Hepatocyte (in vitro differentiated cells): ENCODE measurements at regions not wholly inside any gene's neighbourhood (a gene's known extent, or its start where the extent isn't known, plus 50 kb on each side); places are given as distances from the start of the nearest gene placed in this dataset.

Experiments
- DNase-seq: peaks from one replicate; pipeline ENCODE4 v3.0.0-alpha.2; 2016; ENCODE audit warnings: low spot score
- H2AFZ ChIP-seq: fragments of 200-600 bp; sonication (generic); 2 replicates; pipeline ENCODE4 v1.6.0; 2016; ENCODE audit warnings: antibody characterized with exemption, mild to moderate bottlenecking
- H3K27ac ChIP-seq: fragments of 200-600 bp; sonication (generic); 2 replicates; pipeline ENCODE4 v1.5.1; 2016; ENCODE audit warnings: mild to moderate bottlenecking
- H3K27me3 ChIP-seq: fragments of 200-600 bp; sonication (generic); 2 replicates; pipeline ENCODE4 v1.6.1; 2016
- H3K36me3 ChIP-seq: fragments of 200-600 bp; sonication (generic); replicated peaks from 2 replicates; pipeline ENCODE4 v1.5.1; 2016; ENCODE audit warnings: low read depth; ENCODE audit not compliant: insufficient read depth
- H3K4me1 ChIP-seq: fragments of 200-600 bp; sonication (generic); 2 replicates; pipeline ENCODE4 v1.5.1; 2016; ENCODE audit warnings: mild to moderate bottlenecking, moderate library complexity; ENCODE audit not compliant: insufficient read depth
- H3K4me2 ChIP-seq: fragments of 200-600 bp; sonication (generic); 2 replicates; pipeline ENCODE4 v1.6.0; 2016
- H3K4me3 ChIP-seq: fragments of 200-600 bp; sonication (generic); 2 replicates; pipeline ENCODE4 v1.5.1; 2016; ENCODE audit warnings: mild to moderate bottlenecking
- H3K79me2 ChIP-seq: fragments of 200-600 bp; sonication (generic); 2 replicates; pipeline ENCODE4 v1.6.0; 2017; ENCODE audit warnings: mild to moderate bottlenecking
- H3K9me2 ChIP-seq: fragments of 200-600 bp; sonication (generic); replicated peaks from 2 replicates; pipeline ENCODE4 v1.6.0; 2017; ENCODE audit warnings: mild to moderate bottlenecking; ENCODE audit not compliant: insufficient read depth
- H3K9me3 ChIP-seq: fragments of 200-600 bp; sonication (generic); 2 replicates; pipeline ENCODE4 v1.5.1; 2016; ENCODE audit warnings: low read depth, mild to moderate bottlenecking
- H4K20me1 ChIP-seq: fragments of 200-600 bp; sonication (generic); 2 replicates; pipeline ENCODE4 v1.6.0; 2016; ENCODE audit warnings: mild to moderate bottlenecking; ENCODE audit not compliant: insufficient read depth, poor library complexity, severe bottlenecking
- CTCF ChIP-seq: fragments of 200-600 bp; sonication (generic); IDR thresholded peaks from 2 replicates; pipeline ENCODE4 v1.5.1; 2016; ENCODE audit warnings: antibody characterized with exemption, mild to moderate bottlenecking; ENCODE audit not compliant: poor library complexity
- EZH2 ChIP-seq: fragments of 200-600 bp; sonication (generic); IDR thresholded peaks from 2 replicates; pipeline ENCODE4 v1.6.1; 2016; ENCODE audit warnings: antibody characterized with exemption, mild to moderate bottlenecking, borderline replicate concordance
- EZH2phosphoT487 ChIP-seq: fragments of 200-600 bp; sonication (generic); IDR thresholded peaks from one replicate; pipeline ENCODE4 v1.6.1; 2018; ENCODE audit warnings: antibody characterized with exemption, mild to moderate bottlenecking, low read depth, moderate library complexity; ENCODE audit not compliant: unreplicated experiment, severe bottlenecking
- WGBS: methylation state at CpG from one replicate; pipeline ENCODE4 v1.1.6; 2016; ENCODE audit warnings: low lambda C conversion rate; ENCODE audit errors: missing lambda C conversion rate; 5-methylcytosine and 5-hydroxymethylcytosine counted together

DNA sequence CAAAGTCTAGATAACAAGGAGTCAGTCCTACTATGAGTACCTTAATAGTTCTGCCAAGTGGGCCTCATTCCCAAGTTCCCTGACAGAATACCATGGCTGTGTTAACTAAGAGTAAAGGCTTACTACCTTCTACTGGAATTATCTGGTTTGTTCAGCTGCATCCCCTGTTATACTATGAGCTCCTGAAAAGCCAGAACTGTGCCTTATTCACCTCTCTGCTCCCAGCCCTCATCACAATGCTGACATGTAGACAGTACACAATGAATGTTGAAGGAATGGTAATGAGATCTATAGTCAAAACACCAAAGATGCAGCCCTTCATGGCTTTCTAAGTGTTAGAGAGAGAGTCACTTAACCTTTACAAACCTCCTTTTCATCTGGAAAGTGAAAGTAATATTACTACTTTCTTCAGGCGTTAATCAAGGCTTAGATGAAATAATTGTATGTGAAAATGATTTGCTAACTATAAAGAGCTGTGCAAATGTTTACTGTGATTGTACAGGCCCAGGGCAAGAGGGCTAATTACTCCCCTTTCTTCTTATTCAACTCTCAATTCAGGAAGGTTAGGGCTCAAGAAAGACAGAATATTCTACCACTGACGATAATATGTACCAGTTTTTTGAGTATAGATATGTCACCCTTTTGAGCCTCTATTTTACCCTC, 70.3 kb upstream of the MROH9 start:
- no peak overlapping the region for H3K27ac ChIP-seq
- WGBS: 85% methylated on average over 2 of the region's 2 CpGs
- H3K4me2 ChIP-seq: no peak overlapping the region
- no peaks in the 10 kb centered on the region for H3K36me3 ChIP-seq
- DNase-seq: no peak
- no peak for TF ChIP-seq EZH2
- no peak for TF ChIP-seq CTCF
- TF ChIP-seq EZH2phosphoT487: no peak
- no peaks in the 10 kb centered on the region for H3K79me2 ChIP-seq
- no peaks in the 10 kb centered on the region for H4K20me1 ChIP-seq
- no peaks in the 10 kb centered on the region for H3K9me2 ChIP-seq
- H2AFZ ChIP-seq: no peak overlapping the region
- H3K27me3 ChIP-seq: no peaks in the 10 kb centered on the region
- no peak overlapping the region for H3K4me3 ChIP-seq
- H3K4me1 ChIP-seq: no peaks in the 10 kb centered on the region
- no peaks in the 10 kb centered on the region for H3K9me3 ChIP-seq

DNA sequence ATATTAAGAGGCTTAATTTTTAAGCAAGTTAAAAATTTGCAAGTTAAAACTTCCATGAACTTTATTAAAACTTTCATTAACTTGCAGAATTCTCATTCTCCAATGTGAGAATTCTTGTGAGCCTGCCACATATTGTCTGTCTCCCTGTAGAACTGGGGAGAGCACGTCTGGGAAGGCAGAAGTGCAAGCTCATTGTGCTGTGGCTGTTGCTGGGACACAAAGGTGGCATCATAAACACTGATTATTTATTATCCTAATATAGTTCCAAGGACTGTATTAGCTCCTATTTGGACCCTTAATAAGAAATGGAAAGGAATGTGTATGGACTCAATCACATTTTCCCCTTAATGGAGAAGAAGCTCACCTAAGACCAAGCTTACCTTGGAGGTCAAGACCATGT, 68.7 kb upstream of the MROH9 start:
- Histone ChIP-seq H3K36me3 (no peaks in the 10 kb centered on the region), H3K79me2 (no peaks in the 10 kb centered on the region), H3K9me3 (no peaks in the 10 kb centered on the region), H2AFZ (no peak overlapping the region), H4K20me1 (no peaks in the 10 kb centered on the region), H3K27ac (no peak overlapping the region), H3K4me3 (no peak overlapping the region), H3K4me1 (no peaks in the 10 kb centered on the region), H3K27me3 (no peaks in the 10 kb centered on the region), H3K4me2 (no peak overlapping the region), H3K9me2 (no peaks in the 10 kb centered on the region)
- WGBS: 65% methylated on average over 1 of the region's 1 CpG
- TF ChIP-seq EZH2phosphoT487 (no peak), EZH2 (no peak), CTCF (no peak)
- DNase-seq: no peak

GRCh38 chr1:170871868-170872267, 63.5 kb upstream of the MROH9 start:
- Histone ChIP-seq H3K27ac (no peak overlapping the region), H2AFZ (no peak overlapping the region), H3K27me3 (no peaks in the 10 kb centered on the region), H3K4me3 (no peak overlapping the region), H3K9me2 (no peaks in the 10 kb centered on the region), H3K4me2 (no peak overlapping the region), H3K9me3 (no peaks in the 10 kb centered on the region), H3K4me1 (peaks cover 7% of the 10 kb centered on the region), H3K79me2 (no peaks in the 10 kb centered on the region), H3K36me3 (no peaks in the 10 kb centered on the region), H4K20me1 (no peaks in the 10 kb centered on the region)
- TF ChIP-seq CTCF (no peak), EZH2phosphoT487 (no peak), EZH2 (no peak)
- no peak for DNase-seq
- WGBS: 87% methylated on average over 3 of the region's 3 CpGs

GRCh38 chr1:170872663-170873062, 62.7 kb upstream of the MROH9 start:
- 87% methylated on average over 2 of the region's 2 CpGs for WGBS
- Histone ChIP-seq H4K20me1 (no peaks in the 10 kb centered on the region), H3K79me2 (no peaks in the 10 kb centered on the region), H3K9me2 (no peaks in the 10 kb centered on the region), H3K4me2 (no peak overlapping the region), H2AFZ (no peak overlapping the region), H3K27ac (no peak overlapping the region), H3K4me1 (peaks cover 7% of the 10 kb centered on the region), H3K9me3 (no peaks in the 10 kb centered on the region), H3K4me3 (no peak overlapping the region), H3K36me3 (no peaks in the 10 kb centered on the region), H3K27me3 (no peaks in the 10 kb centered on the region)
- TF ChIP-seq CTCF (no peak), EZH2 (no peak), EZH2phosphoT487 (no peak)
- DNase-seq: no peak
